B cell (primary cell): ENCODE measurements at regions not wholly inside any gene's neighbourhood (a gene's known extent, or its start where the extent isn't known, plus 50 kb on each side); places are given as distances from the start of the nearest gene placed in this dataset.
"Not testable (repeated sequence)": the region's sequence is repeated elsewhere in the genome, so short reads cannot be mapped to it uniquely, and the experiment has no call there.

ENCODE experiments used
- ATAC-seq: fragments of 200-7000 bp; cut with Tn5 transposase; one replicate; pipeline ENCODE4 v1.10.0; 2021; ENCODE audit warnings: low read depth, mild to moderate bottlenecking, moderate number of reproducible peaks, moderate library complexity
- CTCF ChIA-PET: fragments of 350-600 bp; sonication (Branson Sonifier 250); formaldehyde crosslinking; loops from one replicate; lab custom pipeline; 2021; ENCODE audit warnings: antibody characterized with exemption, inconsistent platforms; lab: Charles Lee
- POLR2A ChIA-PET: fragments of 350-600 bp; sonication (Branson Sonifier 250); formaldehyde crosslinking; loops from one replicate; lab custom pipeline; 2021; ENCODE audit warnings: antibody characterized with exemption; lab: Charles Lee
- DNase-seq: peaks from one replicate; pipeline ENCODE4 v3.0.0; 2013
- H2AFZ ChIP-seq: 2 replicates; pipeline ENCODE4 v1.6.1; 2012; ENCODE audit warnings: mild to moderate bottlenecking, low read depth, low read length; ENCODE audit not compliant: insufficient read depth, poor library complexity, severe bottlenecking
- H3K27ac ChIP-seq, 2 donors: 1 replicate in 1 of 2; 2 replicates in 1 of 2; pipeline ENCODE4 v1.5.1; 2012 to 2013; ENCODE audit warnings: low read length in 2 of 2, mild to moderate bottlenecking in 2 of 2, moderate library complexity in 1 of 2
- H3K27me3 ChIP-seq, 4 experiments: fragments of 200-600 bp in 1 of 4; sonication (generic) in 1 of 4; replicated peaks in 1 of 4; 1 replicate in 2 of 4; 2 replicates in 2 of 4; pipeline versions ENCODE4 v1.6.1 to v1.7.0; 2013 to 2016; ENCODE audit warnings: low read length in 3 of 4, mild to moderate bottlenecking in 2 of 4, mixed read lengths in 1 of 4, moderate library complexity in 1 of 4; ENCODE audit not compliant: insufficient read depth in 4 of 4, control insufficient read depth in 3 of 4; ENCODE audit errors: control extremely low read depth in 1 of 4
- H3K36me3 ChIP-seq, 2 experiments: replicated peaks in 1 of 2; 1 replicate in 1 of 2; 2 replicates in 1 of 2; pipeline versions ENCODE4 v1.6.1 to v1.7.1; 2013; ENCODE audit warnings: low read length in 1 of 2; ENCODE audit not compliant: insufficient read depth in 2 of 2, control insufficient read depth in 1 of 2; ENCODE audit errors: control extremely low read depth in 1 of 2, extremely low read depth in 1 of 2
- H3K4me1 ChIP-seq, 2 donors: fragments of 200-600 bp in 1 of 2; sonication (generic) in 1 of 2; 1 replicate in 1 of 2; 2 replicates in 1 of 2; pipeline versions ENCODE4 v1.5.1 to v1.6.1; 2013 to 2017; ENCODE audit warnings: low read length in 2 of 2; ENCODE audit not compliant: control insufficient read depth in 2 of 2, insufficient read depth in 2 of 2
- H3K4me2 ChIP-seq: replicated peaks from 2 replicates; pipeline ENCODE3; 2012; ENCODE audit warnings: mild to moderate bottlenecking, low read depth, low read length; ENCODE audit not compliant: poor library complexity, severe bottlenecking
- H3K4me3 ChIP-seq, 5 experiments: fragments of 200-600 bp in 1 of 5; sonication (generic) in 1 of 5; 1 replicate in 3 of 5; 2 replicates in 2 of 5; pipeline versions ENCODE4 v1.5.1 to v1.7.0; 2011 to 2016; ENCODE audit warnings: low read length in 4 of 5, mild to moderate bottlenecking in 4 of 5, low read depth in 2 of 5, control low read depth in 1 of 5, moderate library complexity in 1 of 5; ENCODE audit not compliant: insufficient read depth in 1 of 5; ENCODE audit errors: control extremely low read depth in 1 of 5, extremely low read depth in 1 of 5
- H3K79me2 ChIP-seq: fragments of 200-600 bp; sonication (generic); one replicate; pipeline ENCODE4 v1.6.0; 2016; ENCODE audit warnings: low read length; ENCODE audit not compliant: control insufficient read depth, insufficient read depth
- H3K9ac ChIP-seq: fragments of 200-600 bp; sonication (generic); 2 replicates; pipeline ENCODE4 v1.6.1; 2017; ENCODE audit warnings: mild to moderate bottlenecking, low read length, moderate library complexity
- H3K9me3 ChIP-seq, 3 donors: one replicate each; pipeline versions ENCODE4 v1.6.1 to v1.7.1; 2013; ENCODE audit warnings: low read length in 2 of 3; ENCODE audit not compliant: control insufficient read depth in 2 of 3, insufficient read depth in 1 of 3; ENCODE audit errors: control extremely low read depth in 1 of 3
- H4K20me1 ChIP-seq: 2 replicates; pipeline ENCODE4 v1.6.0; 2012; ENCODE audit warnings: mild to moderate bottlenecking, low read length; ENCODE audit not compliant: insufficient read depth, control insufficient read depth, poor library complexity, severe bottlenecking
- H3K27ac Mint-ChIP-seq: one replicate; pipeline ENCODE4 v1.8.0; 2021; ENCODE audit warnings: mixed read lengths
- H3K27me3 Mint-ChIP-seq: one replicate; pipeline ENCODE4 v1.8.0; 2021; ENCODE audit warnings: mixed read lengths
- H3K4me1 Mint-ChIP-seq: one replicate; pipeline ENCODE4 v1.8.0; 2021; ENCODE audit warnings: mixed read lengths
- H3K4me3 Mint-ChIP-seq: one replicate; pipeline ENCODE4 v1.8.0; 2021; ENCODE audit warnings: mixed read lengths
- H3K9me3 Mint-ChIP-seq: one replicate; pipeline ENCODE4 v1.8.0; 2022; ENCODE audit warnings: mixed read lengths; ENCODE audit not compliant: insufficient read depth
- EZH2 ChIP-seq: IDR thresholded peaks from 2 replicates; pipeline ENCODE4 v1.6.1; 2012; ENCODE audit warnings: borderline replicate concordance, low read depth, mild to moderate bottlenecking, moderate library complexity, low read length; ENCODE audit not compliant: insufficient read depth, poor library complexity, severe bottlenecking
- WGBS: methylation state at CpG from one replicate; pipeline ENCODE4 v1.1.5; 2013; ENCODE audit warnings: missing lambda C conversion rate; ENCODE audit not compliant: insufficient coverage; 5-methylcytosine and 5-hydroxymethylcytosine counted together
- intact Hi-C: fragments of 100-400 bp; cut with micrococcal nuclease; formaldehyde crosslinking; loops from one replicate; pipeline ENCODE4 v1.10.0; 2022
- TF ChIP-seq, protein P1 (sequence below): fragments of 200-600 bp; IDR thresholded peaks from one replicate; pipeline ENCODE4 v1.8.0; 2022; ENCODE audit warnings: antibody characterized with exemption, mild to moderate bottlenecking

DNA sequence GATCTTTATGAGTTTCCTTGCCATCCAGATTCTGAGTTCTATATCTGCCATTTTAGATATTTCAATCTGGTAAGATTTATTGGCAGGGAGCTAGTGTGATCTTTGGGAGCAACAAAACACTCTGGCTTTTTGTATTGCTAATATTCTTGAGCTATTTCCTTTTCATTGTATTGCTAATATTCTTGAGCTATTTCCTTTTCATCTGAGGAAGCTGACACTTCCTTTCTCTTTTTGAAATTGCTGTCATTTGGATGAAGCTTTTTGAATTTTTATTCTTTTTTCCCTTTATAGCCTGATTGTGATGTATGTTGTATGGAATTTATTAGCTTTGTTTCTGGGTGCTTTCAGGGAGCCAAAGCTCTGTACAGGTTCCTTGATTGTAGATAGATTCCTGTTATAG is 873.5 kb upstream of the ATXN8OS start:
- H3K4me2 ChIP-seq, result no peak overlapping the region
- no peak overlapping the region for H3K4me3 ChIP-seq
- ChIA-PET POLR2A (no interaction called here), CTCF (no interaction called here)
- ATAC-seq, result no peak
- DNase-seq, result no peak
- Mint-ChIP-seq H3K27ac (no peak overlapping the region), H3K4me3 (no peak overlapping the region), H3K9me3 (peaks cover 3% of the 10 kb centered on the region), H3K27me3 (no peaks in the 10 kb centered on the region), H3K4me1 (no peaks in the 10 kb centered on the region)
- H3K9ac ChIP-seq, result no peak overlapping the region
- H3K27me3 ChIP-seq, result no peaks in the 10 kb centered on the region
- no peaks in the 10 kb centered on the region for H3K79me2 ChIP-seq
- H2AFZ ChIP-seq, result no peak overlapping the region
- H3K4me1 ChIP-seq, result no peaks in the 10 kb centered on the region
- peaks cover 0 to 12% (median 0%) of the 10 kb centered on the region in 3 donors for H3K9me3 ChIP-seq
- H4K20me1 ChIP-seq, result no peaks in the 10 kb centered on the region
- no peaks in the 10 kb centered on the region for H3K36me3 ChIP-seq
- no peak for TF ChIP-seq EZH2
- TF ChIP-seq, protein P1, sequence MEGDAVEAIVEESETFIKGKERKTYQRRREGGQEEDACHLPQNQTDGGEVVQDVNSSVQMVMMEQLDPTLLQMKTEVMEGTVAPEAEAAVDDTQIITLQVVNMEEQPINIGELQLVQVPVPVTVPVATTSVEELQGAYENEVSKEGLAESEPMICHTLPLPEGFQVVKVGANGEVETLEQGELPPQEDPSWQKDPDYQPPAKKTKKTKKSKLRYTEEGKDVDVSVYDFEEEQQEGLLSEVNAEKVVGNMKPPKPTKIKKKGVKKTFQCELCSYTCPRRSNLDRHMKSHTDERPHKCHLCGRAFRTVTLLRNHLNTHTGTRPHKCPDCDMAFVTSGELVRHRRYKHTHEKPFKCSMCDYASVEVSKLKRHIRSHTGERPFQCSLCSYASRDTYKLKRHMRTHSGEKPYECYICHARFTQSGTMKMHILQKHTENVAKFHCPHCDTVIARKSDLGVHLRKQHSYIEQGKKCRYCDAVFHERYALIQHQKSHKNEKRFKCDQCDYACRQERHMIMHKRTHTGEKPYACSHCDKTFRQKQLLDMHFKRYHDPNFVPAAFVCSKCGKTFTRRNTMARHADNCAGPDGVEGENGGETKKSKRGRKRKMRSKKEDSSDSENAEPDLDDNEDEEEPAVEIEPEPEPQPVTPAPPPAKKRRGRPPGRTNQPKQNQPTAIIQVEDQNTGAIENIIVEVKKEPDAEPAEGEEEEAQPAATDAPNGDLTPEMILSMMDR, result no peak
- intact Hi-C loops, result no loop called here
- no peak overlapping the region for H3K27ac ChIP-seq

DNA sequence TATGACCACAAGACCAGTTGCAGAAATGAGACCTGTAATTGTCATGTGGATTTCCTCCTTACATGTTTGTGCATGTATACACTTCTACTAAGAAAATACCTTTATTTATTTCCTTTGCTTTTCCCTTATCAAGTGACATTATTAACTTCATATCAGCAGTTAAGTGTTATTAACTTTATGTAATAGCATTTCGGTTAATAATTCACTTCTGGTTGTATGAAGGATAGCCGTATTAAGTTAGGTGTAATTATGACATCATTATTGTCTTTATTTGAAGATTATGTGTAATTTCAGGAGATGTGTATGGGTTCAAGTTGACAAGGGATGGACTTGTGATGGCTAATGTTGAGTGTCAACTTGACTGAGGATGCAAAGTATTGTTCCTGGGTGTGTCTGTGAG is 881.2 kb upstream of the ATXN8OS start:
- Histone ChIP-seq H3K9ac (no peak overlapping the region), H3K4me2 (no peak overlapping the region), H3K27ac (no peak overlapping the region), H3K79me2 (no peaks in the 10 kb centered on the region), H3K4me3 (no peak overlapping the region), H3K9me3 (no peaks in the 10 kb centered on the region), H3K4me1 (no peaks in the 10 kb centered on the region), H3K27me3 (no peaks in the 10 kb centered on the region), H2AFZ (no peak overlapping the region), H4K20me1 (no peaks in the 10 kb centered on the region), H3K36me3 (no peaks in the 10 kb centered on the region)
- no peak for DNase-seq
- H3K27ac Mint-ChIP-seq, result no peak overlapping the region
- no peaks in the 10 kb centered on the region for H3K9me3 Mint-ChIP-seq
- intact Hi-C loops, result no loop called here
- H3K4me1 Mint-ChIP-seq, result no peaks in the 10 kb centered on the region
- ChIA-PET POLR2A (no interaction called here), CTCF (no interaction called here)
- no CpG with 5 or more reads among the region's 2 CpGs for WGBS
- TF ChIP-seq, protein P1, result no peak
- TF ChIP-seq EZH2, result no peak
- no peak for ATAC-seq
- H3K4me3 Mint-ChIP-seq, result no peak overlapping the region
- no peaks in the 10 kb centered on the region for H3K27me3 Mint-ChIP-seq

DNA sequence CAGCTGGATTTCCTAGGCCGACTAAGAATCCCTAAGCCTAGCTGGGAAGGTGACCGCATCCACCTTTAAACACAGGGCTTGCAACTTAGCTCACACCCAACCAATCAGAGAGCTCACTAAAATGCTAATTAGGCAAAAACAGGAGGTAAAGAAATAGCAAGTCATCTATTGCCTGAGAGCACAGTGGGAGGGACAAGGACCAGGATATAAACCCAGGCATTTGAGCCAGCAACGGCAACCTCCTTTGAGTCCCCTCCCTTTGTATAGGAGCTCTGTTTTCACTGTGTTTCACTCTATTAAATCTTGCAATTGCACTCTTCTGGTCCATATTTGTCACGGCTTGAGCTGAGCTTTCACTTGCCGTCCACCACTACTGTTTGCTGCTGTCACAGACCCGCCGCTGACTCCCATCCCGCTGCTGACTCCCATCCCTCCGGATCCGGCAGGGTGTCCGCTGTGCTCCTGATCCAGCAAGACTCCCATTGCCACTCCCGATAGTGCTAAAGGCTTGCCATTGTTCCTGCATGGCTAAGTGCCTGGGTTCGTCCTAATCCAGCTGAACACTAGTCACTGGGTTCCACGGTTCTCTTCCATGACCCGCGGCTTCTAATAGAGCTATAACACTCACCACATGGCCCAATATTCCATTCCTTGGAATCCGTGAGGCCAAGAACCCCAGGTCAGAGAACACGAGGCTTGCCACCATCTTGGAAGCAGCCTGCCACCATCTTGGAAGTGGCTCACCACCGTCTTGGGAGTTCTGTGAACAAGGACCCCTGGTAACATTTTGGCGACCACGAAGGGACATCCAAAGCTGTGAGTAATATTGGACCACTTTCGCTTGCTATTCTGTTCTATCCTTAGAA is 885.8 kb upstream of the ATXN8OS start:
- CTCF ChIA-PET, intact Hi-C loops, H3K36me3 ChIP-seq, H3K4me3 ChIP-seq, DNase-seq, H3K9ac ChIP-seq, H3K79me2 ChIP-seq, POLR2A ChIA-PET, H3K4me1 Mint-ChIP-seq, H3K27me3 Mint-ChIP-seq, H3K27me3 ChIP-seq, H3K9me3 ChIP-seq, H3K9me3 Mint-ChIP-seq, H4K20me1 ChIP-seq, H3K4me2 ChIP-seq, H3K4me3 Mint-ChIP-seq, H3K4me1 ChIP-seq, H2AFZ ChIP-seq, H3K27ac Mint-ChIP-seq, ATAC-seq, H3K27ac ChIP-seq: not testable (repeated sequence)
- 95% methylated on average over 20 of the region's 22 CpGs for WGBS
